ENCODE measurements at regions not wholly inside any gene's neighbourhood (a gene's known extent, or its start where the extent isn't known, plus 50 kb on each side); places are given as distances from the start of the nearest gene placed in this dataset.

GRCh38 chr3:103949693-103950092 lies 1417.0 kb upstream of the ALCAM start:
- TF ChIP-seq CTCF (IDR thresholded peaks at IDR 0.05; ENCODE audit: low read length) (no peak), EZH2 (optimal IDR thresholded peaks at IDR 0.05; ENCODE audit: low read depth, low read length) (no peak), EZH2phosphoT487 (IDR thresholded peaks at IDR 0.05; ENCODE audit: low read length) (no peak)

Measured in MM.1S (cell line).